ENCODE measurements at regions not wholly inside any gene's neighbourhood (a gene's known extent, or its start where the extent isn't known, plus 50 kb on each side); places are given as distances from the start of the nearest gene placed in this dataset.

- no peak for TF ChIP-seq POLR2AphosphoS5 (IDR thresholded peaks at IDR 0.05; ENCODE audit: borderline replicate concordance, low read depth, low read length)
- no peak for TF ChIP-seq EZH2 (IDR thresholded peaks at IDR 0.05)
- TF ChIP-seq FOXP2 (optimal IDR thresholded peaks at IDR 0.05; ENCODE audit: control extremely low read depth, extremely low read length, insufficient read depth), result no peak
Observed at GRCh38 chr3:95815828-95816227, 998.6 kb upstream of the EPHA6 start.

All from SK-N-MC (cell line).